Endothelial cell of umbilical vein (primary cell): ENCODE measurements at regions not wholly inside any gene's neighbourhood (a gene's known extent, or its start where the extent isn't known, plus 50 kb on each side); places are given as distances from the start of the nearest gene placed in this dataset.

Experiments
- BruUV-seq: library from RNA; stranded (reverse); fragments of 400-500 nt; replicated peaks from 2 replicates; lab custom pipeline; 2021; lab: Mats Ljungman, UMichigan
- CTCF ChIA-PET: fragments of 300-600, 350-600 bp; sonication (Branson Sonifier 250); formaldehyde crosslinking; loops from one replicate; lab custom pipeline; 2021; ENCODE audit warnings: antibody characterized with exemption, inconsistent platforms; lab: Charles Lee
- POLR2A ChIA-PET: fragments of 300-600, 350-600 bp; sonication (Branson Sonifier 250); formaldehyde crosslinking; loops from one replicate; lab custom pipeline; 2021; ENCODE audit warnings: antibody characterized with exemption, inconsistent platforms; lab: Charles Lee
- DNase-seq: peaks from one replicate; pipeline ENCODE4 v3.0.0-alpha.2; 2011; ENCODE audit warnings: low read depth, low spot score
- FAIRE-seq: peaks from 2 replicates; lab custom pipeline; 2011; peaks lifted over from hg19 to GRCh38; lab: Jason Lieb, UNC
- H2AFZ ChIP-seq: 2 replicates; pipeline ENCODE4 v1.6.0; 2012; ENCODE audit warnings: low read depth, low read length, control low read depth, inconsistent platforms
- H3K27ac ChIP-seq: 2 replicates; pipeline ENCODE4 v1.5.1; 2011; ENCODE audit warnings: low read depth, mild to moderate bottlenecking, control low read depth, low read length, moderate library complexity; ENCODE audit not compliant: insufficient read depth
- H3K27me3 ChIP-seq, 2 experiments: 2 replicates each; pipeline versions ENCODE4 v1.6.0 to v1.6.1; 2011; ENCODE audit warnings: low read length in 2 of 2, mixed read lengths in 1 of 2; ENCODE audit not compliant: control insufficient read depth in 2 of 2, insufficient read depth in 2 of 2
- H3K36me3 ChIP-seq, 2 experiments: 2 replicates in 1 of 2; 3 replicates in 1 of 2; pipeline ENCODE4 v1.5.1; 2011; ENCODE audit warnings: low read length in 2 of 2, mild to moderate bottlenecking in 1 of 2, moderate library complexity in 1 of 2; ENCODE audit not compliant: control insufficient read depth in 2 of 2, insufficient read depth in 2 of 2; ENCODE audit errors: extremely low read depth in 1 of 2
- H3K4me1 ChIP-seq: 3 replicates; pipeline ENCODE4 v1.5.1; 2011; ENCODE audit warnings: mild to moderate bottlenecking, low read length; ENCODE audit not compliant: control insufficient read depth, insufficient read depth; ENCODE audit errors: extremely low read depth
- H3K4me2 ChIP-seq: 2 replicates; pipeline ENCODE4 v1.6.1; 2011; ENCODE audit warnings: low read length, control low read depth, mixed read lengths; ENCODE audit not compliant: insufficient read depth
- H3K4me3 ChIP-seq, 3 experiments: fragments of 200-600 bp in 1 of 3; sonication (generic), shearing (Covaris generic) in 1 of 3; replicated peaks in 1 of 3; 2 replicates each; pipeline ENCODE4 v1.5.1; 2011 to 2016; ENCODE audit warnings: control low read depth in 3 of 3, low read length in 3 of 3, mild to moderate bottlenecking in 2 of 3, inconsistent platforms in 1 of 3, low read depth in 1 of 3, moderate library complexity in 1 of 3; ENCODE audit not compliant: insufficient read depth in 1 of 3
- H3K79me2 ChIP-seq: 2 replicates; pipeline ENCODE4 v1.6.0; 2012; ENCODE audit warnings: low read length, inconsistent platforms; ENCODE audit not compliant: control insufficient read depth, insufficient read depth
- H3K9ac ChIP-seq: replicated peaks from 2 replicates; pipeline ENCODE3; 2011; ENCODE audit warnings: low read length, control low read depth; ENCODE audit not compliant: insufficient read depth; ENCODE audit errors: extremely low read depth
- H3K9me1 ChIP-seq: replicated peaks from 3 replicates; pipeline ENCODE4 v1.6.0; 2011; ENCODE audit warnings: mild to moderate bottlenecking, low read length; ENCODE audit not compliant: control insufficient read depth, insufficient read depth; ENCODE audit errors: extremely low read depth
- H3K9me3 ChIP-seq: replicated peaks from 2 replicates; pipeline ENCODE4 v1.5.1; 2012; ENCODE audit warnings: low read length, inconsistent platforms; ENCODE audit not compliant: control insufficient read depth, insufficient read depth
- H4K20me1 ChIP-seq: replicated peaks from 2 replicates; pipeline ENCODE3; 2011; ENCODE audit warnings: mild to moderate bottlenecking, low read length; ENCODE audit not compliant: control insufficient read depth, insufficient read depth; ENCODE audit errors: extremely low read depth
- CTCF ChIP-seq, 2 donors: IDR thresholded peaks; 1 replicate in 1 of 2; 2 replicates in 1 of 2; pipeline ENCODE4 v1.5.1; 2011; ENCODE audit warnings: low read length in 2 of 2, mild to moderate bottlenecking in 2 of 2, moderate library complexity in 2 of 2, control low read depth in 1 of 2, inconsistent platforms in 1 of 2, low read depth in 1 of 2; ENCODE audit not compliant: insufficient read depth in 1 of 2; ENCODE audit errors: extremely low read depth in 1 of 2
- EZH2 ChIP-seq: IDR thresholded peaks from 2 replicates; pipeline ENCODE4 v1.6.1; 2012; ENCODE audit warnings: borderline replicate concordance, low read depth, mild to moderate bottlenecking, moderate library complexity, low read length, inconsistent platforms; ENCODE audit not compliant: severe bottlenecking
- FOS ChIP-seq: IDR thresholded peaks from 2 replicates; pipeline ENCODE4 v1.6.1; 2011; ENCODE audit warnings: mild to moderate bottlenecking, low read length, moderate library complexity, borderline replicate concordance; ENCODE audit not compliant: insufficient read depth
- GATA2 ChIP-seq: IDR thresholded peaks from 2 replicates; pipeline ENCODE4 v1.7.0; 2011; ENCODE audit warnings: low read depth, mild to moderate bottlenecking, moderate library complexity, mixed read lengths, low read length; ENCODE audit not compliant: insufficient read length, insufficient read depth
- JUN ChIP-seq: IDR thresholded peaks from 2 replicates; pipeline ENCODE4 v1.6.1; 2011; ENCODE audit warnings: borderline replicate concordance, low read depth; ENCODE audit not compliant: insufficient read length, insufficient read depth
- MAX ChIP-seq: IDR thresholded peaks from 2 replicates; pipeline ENCODE4 v1.6.1; 2011; ENCODE audit not compliant: insufficient read depth, insufficient read length
- MYC ChIP-seq: IDR thresholded peaks from one replicate; pipeline ENCODE4 v1.6.1; 2011; ENCODE audit warnings: mild to moderate bottlenecking, low read depth, low read length
- POLR2A ChIP-seq: IDR thresholded peaks from 2 replicates; pipeline ENCODE4 v1.6.1; 2012; ENCODE audit warnings: low read depth, mild to moderate bottlenecking, control low read depth, low read length
- POLR2AphosphoS5 ChIP-seq: IDR thresholded peaks from 2 replicates; pipeline ENCODE4 v1.6.1; 2012; ENCODE audit warnings: low read depth, mild to moderate bottlenecking, control low read depth, low read length, moderate library complexity; ENCODE audit not compliant: insufficient read depth
- dilution Hi-C: fragments of 300-500 bp; cut with MboI; formaldehyde crosslinking; loops from one replicate; pipeline ENCODE4 v1.15.0; 2019; ENCODE audit warnings: low sequenced_read_pairs; ENCODE audit not compliant: extremely low pct_ligation_motif_present
- intact Hi-C: fragments of 100-400 bp; cut with micrococcal nuclease; formaldehyde crosslinking; loops from one replicate; pipeline ENCODE4 v1.10.0; 2022

DNA sequence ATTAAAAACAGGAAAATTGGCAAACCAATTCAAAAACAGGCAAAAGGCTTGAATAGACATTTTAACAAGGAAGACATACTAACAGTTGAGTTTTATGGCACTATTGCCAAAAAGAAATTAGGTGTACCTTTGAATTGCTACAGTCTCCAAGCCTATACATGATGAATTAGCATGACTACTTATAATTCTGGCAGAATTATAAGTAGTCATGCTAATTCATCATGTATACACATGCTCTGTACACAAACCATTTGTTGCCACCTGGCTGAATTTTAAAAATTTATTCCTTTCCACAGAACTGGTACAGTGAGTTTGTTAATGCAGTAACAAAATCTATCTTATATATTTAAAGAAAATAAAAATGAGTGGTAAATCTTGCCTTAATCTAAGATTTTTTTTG is 1332.0 kb upstream of the CRIM1 start:
- ChIA-PET CTCF (no interaction called here), POLR2A (no interaction called here)
- H3K27me3 ChIP-seq = no peaks in the 10 kb centered on the region
- BruUV-seq = no TSS peak
- H3K79me2 ChIP-seq = no peaks in the 10 kb centered on the region
- H4K20me1 ChIP-seq = no peaks in the 10 kb centered on the region
- no peaks in the 10 kb centered on the region for H3K4me1 ChIP-seq
- no peaks in the 10 kb centered on the region for H3K36me3 ChIP-seq
- no peaks in the 10 kb centered on the region for H3K9me1 ChIP-seq
- no peak overlapping the region for H3K27ac ChIP-seq
- no peak for TF ChIP-seq EZH2
- TF ChIP-seq POLR2AphosphoS5 = no peak
- no peak for TF ChIP-seq GATA2
- peaks cover 2% of the 10 kb centered on the region for H3K9me3 ChIP-seq
- no peak overlapping the region for H3K4me2 ChIP-seq
- intact Hi-C loops (no loop called here), dilution Hi-C loops (no loop called here)
- H2AFZ ChIP-seq = no peak overlapping the region
- FAIRE-seq (no peak), DNase-seq (no peak)
- no peak overlapping the region for H3K4me3 ChIP-seq
- H3K9ac ChIP-seq = no peak overlapping the region

GRCh38 chr2:35000453-35000852 is 1355.1 kb upstream of the CRIM1 start:
- Histone ChIP-seq H3K4me1 (no peaks in the 10 kb centered on the region), H4K20me1 (no peaks in the 10 kb centered on the region), H3K27me3 (no peaks in the 10 kb centered on the region), H3K9ac (no peak overlapping the region), H3K9me1 (no peaks in the 10 kb centered on the region), H3K27ac (no peak overlapping the region), H3K9me3 (no peaks in the 10 kb centered on the region), H3K4me3 (no peak overlapping the region), H2AFZ (no peak overlapping the region), H3K4me2 (no peak overlapping the region), H3K36me3 (no peaks in the 10 kb centered on the region), H3K79me2 (no peaks in the 10 kb centered on the region)
- intact Hi-C loops (no loop called here), dilution Hi-C loops (no loop called here)
- no TSS peak for BruUV-seq
- FAIRE-seq = no peak
- no peak for TF ChIP-seq FOS
- TF ChIP-seq POLR2AphosphoS5 = no peak
- no peak for TF ChIP-seq GATA2
- no peak for TF ChIP-seq MYC
- no peak for TF ChIP-seq MAX
- TF ChIP-seq CTCF (IDR thresholded peaks at IDR 0.05; ENCODE audit: extremely low read depth in 1 of 2, insufficient read depth in 1 of 2, low read depth in 1 of 2, low read length in 2 of 2) = no peak
- no peak for TF ChIP-seq POLR2A
- no peak for TF ChIP-seq EZH2
- TF ChIP-seq JUN = no peak
- POLR2A ChIA-PET = no interaction called here
- no peak for DNase-seq
- CTCF ChIA-PET = no interaction called here
